GM23338 (cell line): ENCODE measurements at regions not wholly inside any gene's neighbourhood (a gene's known extent, or its start where the extent isn't known, plus 50 kb on each side); places are given as distances from the start of the nearest gene placed in this dataset.

Source experiments
- ATAC-seq: fragments of 200-7000 bp; cut with Tn5 transposase; 3 replicates; pipeline ENCODE4 v1.9.1; 2020
- DNase-seq: peaks from one replicate; pipeline ENCODE4 v3.0.0-alpha.2; 2015; ENCODE audit warnings: low spot score
- H2AFZ ChIP-seq: fragments of 200-600 bp; sonication (generic); 2 replicates; pipeline ENCODE4 v1.8.0; 2016; ENCODE audit warnings: antibody characterized with exemption, mild to moderate bottlenecking, moderate library complexity
- H3F3A ChIP-seq: fragments of 200-600 bp; sonication (generic); replicated peaks from 2 replicates; pipeline ENCODE4 v1.8.0; 2017; ENCODE audit warnings: antibody characterized with exemption, mixed run types, low read depth
- H3K27ac ChIP-seq: fragments of 200-600 bp; sonication (generic); 2 replicates; pipeline ENCODE4 v1.6.1; 2016; ENCODE audit warnings: low read depth
- H3K27me3 ChIP-seq: fragments of 200-600 bp; sonication (generic); 2 replicates; pipeline ENCODE4 v1.8.0; 2016; ENCODE audit warnings: mild to moderate bottlenecking, mixed run types, moderate library complexity; ENCODE audit not compliant: insufficient read depth
- H3K36me3 ChIP-seq: fragments of 200-600 bp; sonication (generic); 2 replicates; pipeline ENCODE4 v1.8.0; 2016; ENCODE audit warnings: mild to moderate bottlenecking; ENCODE audit not compliant: insufficient read depth
- H3K4me1 ChIP-seq: fragments of 200-600 bp; sonication (generic); 2 replicates; pipeline ENCODE4 v1.8.0; 2016; ENCODE audit warnings: mild to moderate bottlenecking, moderate library complexity; ENCODE audit not compliant: insufficient read depth
- H3K4me2 ChIP-seq: fragments of 200-600 bp; sonication (generic); 2 replicates; pipeline ENCODE4 v1.7.1; 2017; ENCODE audit warnings: mixed run types
- H3K4me3 ChIP-seq: fragments of 200-600 bp; sonication (generic); 2 replicates; pipeline ENCODE4 v1.6.1; 2016; ENCODE audit warnings: mixed run types
- H3K79me2 ChIP-seq: fragments of 200-600 bp; sonication (generic); replicated peaks from 2 replicates; pipeline ENCODE4 v1.8.0; 2017; ENCODE audit warnings: mild to moderate bottlenecking; ENCODE audit not compliant: insufficient read depth
- H3K9me2 ChIP-seq: fragments of 200-600 bp; sonication (generic); 2 replicates; pipeline ENCODE4 v1.8.0; 2017; ENCODE audit not compliant: insufficient read depth
- H4K20me1 ChIP-seq: fragments of 200-600 bp; sonication (generic); replicated peaks from 2 replicates; pipeline ENCODE4 v1.8.0; 2017; ENCODE audit warnings: mild to moderate bottlenecking; ENCODE audit not compliant: insufficient read depth
- H3K27ac Mint-ChIP-seq: 2 replicates; pipeline ENCODE4 v1.8.0; 2020; ENCODE audit warnings: inconsistent platforms, mild to moderate bottlenecking, moderate library complexity, mixed read lengths
- H3K27me3 Mint-ChIP-seq: 3 replicates; pipeline ENCODE4 v1.8.0; 2022; ENCODE audit warnings: low read depth, mild to moderate bottlenecking, moderate library complexity, mixed read lengths, inconsistent platforms; ENCODE audit not compliant: insufficient read depth, poor library complexity
- H3K36me3 Mint-ChIP-seq: 3 replicates; pipeline ENCODE4 v1.8.0; 2021; ENCODE audit warnings: low read depth, mild to moderate bottlenecking, inconsistent platforms, moderate library complexity, mixed read lengths
- H3K4me1 Mint-ChIP-seq: 3 replicates; pipeline ENCODE4 v1.8.0; 2020; ENCODE audit warnings: mild to moderate bottlenecking, inconsistent platforms, mixed read lengths
- H3K4me3 Mint-ChIP-seq: 3 replicates; pipeline ENCODE4 v1.8.0; 2021; ENCODE audit warnings: moderate library complexity, mild to moderate bottlenecking, inconsistent platforms, mixed read lengths
- H3K9me3 Mint-ChIP-seq: 3 replicates; pipeline ENCODE4 v1.8.0; 2020; ENCODE audit warnings: moderate library complexity, mild to moderate bottlenecking, inconsistent platforms, mixed read lengths
- CREB1 ChIP-seq: fragments of 250-450 bp; sonication (Bioruptor Pico); IDR thresholded peaks from 2 replicates; pipeline ENCODE4 v1.5.0; 2020; ENCODE audit warnings: low read depth, mild to moderate bottlenecking, moderate library complexity
- JUNB ChIP-seq: IDR thresholded peaks from one replicate; pipeline ENCODE4 v1.6.1; 2016; ENCODE audit warnings: antibody characterized with exemption; ENCODE audit not compliant: unreplicated experiment
- NANOG ChIP-seq: IDR thresholded peaks from 2 replicates; pipeline ENCODE4 v1.6.1; 2016; ENCODE audit warnings: antibody characterized with exemption, borderline replicate concordance
- STAT1 ChIP-seq: IDR thresholded peaks from one replicate; pipeline ENCODE4 v1.6.1; 2016; ENCODE audit warnings: antibody characterized with exemption; ENCODE audit not compliant: unreplicated experiment
- ZNF114 ChIP-seq: fragments of 250-450 bp; sonication (Bioruptor Pico); IDR thresholded peaks from 2 replicates; pipeline ENCODE4 v1.5.0; 2020; ENCODE audit warnings: mild to moderate bottlenecking, moderate library complexity
- ZNF331 ChIP-seq: fragments of 250-450 bp; sonication (Bioruptor Pico); IDR thresholded peaks from 2 replicates; pipeline ENCODE4 v1.5.0; 2020; ENCODE audit warnings: low read depth, mild to moderate bottlenecking, moderate library complexity
- TF ChIP-seq, protein P1 (sequence below): IDR thresholded peaks from one replicate; pipeline ENCODE4 v1.6.1; 2018; ENCODE audit warnings: antibody characterized with exemption; ENCODE audit not compliant: unreplicated experiment
- TF ChIP-seq, protein P2 (sequence below): fragments of 250-450 bp; sonication (Bioruptor Pico); IDR thresholded peaks from 2 replicates; pipeline ENCODE4 v1.5.0; 2020; ENCODE audit warnings: mild to moderate bottlenecking, moderate library complexity

DNA sequence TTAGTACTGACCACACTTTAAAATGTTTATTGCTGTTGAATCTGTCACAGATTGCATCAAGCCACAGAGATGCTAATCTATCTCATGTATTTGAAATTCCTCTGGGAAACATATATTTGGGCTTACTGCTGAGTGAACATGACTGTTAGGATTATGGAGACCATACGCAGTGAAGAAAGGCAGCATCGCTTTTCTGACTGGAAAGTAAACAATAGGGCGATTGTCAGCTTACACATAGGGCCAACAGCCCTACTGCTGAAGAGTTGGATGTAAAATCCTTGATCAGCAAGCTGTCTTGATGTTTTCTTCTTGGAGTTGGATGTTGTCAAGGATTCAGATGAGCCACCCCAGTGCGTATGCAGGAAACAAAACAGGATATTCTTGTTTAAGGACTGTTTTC, 368.7 kb upstream of the ADGRL2 start (continued):
- TF ChIP-seq, protein P1, sequence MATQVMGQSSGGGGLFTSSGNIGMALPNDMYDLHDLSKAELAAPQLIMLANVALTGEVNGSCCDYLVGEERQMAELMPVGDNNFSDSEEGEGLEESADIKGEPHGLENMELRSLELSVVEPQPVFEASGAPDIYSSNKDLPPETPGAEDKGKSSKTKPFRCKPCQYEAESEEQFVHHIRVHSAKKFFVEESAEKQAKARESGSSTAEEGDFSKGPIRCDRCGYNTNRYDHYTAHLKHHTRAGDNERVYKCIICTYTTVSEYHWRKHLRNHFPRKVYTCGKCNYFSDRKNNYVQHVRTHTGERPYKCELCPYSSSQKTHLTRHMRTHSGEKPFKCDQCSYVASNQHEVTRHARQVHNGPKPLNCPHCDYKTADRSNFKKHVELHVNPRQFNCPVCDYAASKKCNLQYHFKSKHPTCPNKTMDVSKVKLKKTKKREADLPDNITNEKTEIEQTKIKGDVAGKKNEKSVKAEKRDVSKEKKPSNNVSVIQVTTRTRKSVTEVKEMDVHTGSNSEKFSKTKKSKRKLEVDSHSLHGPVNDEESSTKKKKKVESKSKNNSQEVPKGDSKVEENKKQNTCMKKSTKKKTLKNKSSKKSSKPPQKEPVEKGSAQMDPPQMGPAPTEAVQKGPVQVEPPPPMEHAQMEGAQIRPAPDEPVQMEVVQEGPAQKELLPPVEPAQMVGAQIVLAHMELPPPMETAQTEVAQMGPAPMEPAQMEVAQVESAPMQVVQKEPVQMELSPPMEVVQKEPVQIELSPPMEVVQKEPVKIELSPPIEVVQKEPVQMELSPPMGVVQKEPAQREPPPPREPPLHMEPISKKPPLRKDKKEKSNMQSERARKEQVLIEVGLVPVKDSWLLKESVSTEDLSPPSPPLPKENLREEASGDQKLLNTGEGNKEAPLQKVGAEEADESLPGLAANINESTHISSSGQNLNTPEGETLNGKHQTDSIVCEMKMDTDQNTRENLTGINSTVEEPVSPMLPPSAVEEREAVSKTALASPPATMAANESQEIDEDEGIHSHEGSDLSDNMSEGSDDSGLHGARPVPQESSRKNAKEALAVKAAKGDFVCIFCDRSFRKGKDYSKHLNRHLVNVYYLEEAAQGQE: no peak
- TF ChIP-seq, protein P2, sequence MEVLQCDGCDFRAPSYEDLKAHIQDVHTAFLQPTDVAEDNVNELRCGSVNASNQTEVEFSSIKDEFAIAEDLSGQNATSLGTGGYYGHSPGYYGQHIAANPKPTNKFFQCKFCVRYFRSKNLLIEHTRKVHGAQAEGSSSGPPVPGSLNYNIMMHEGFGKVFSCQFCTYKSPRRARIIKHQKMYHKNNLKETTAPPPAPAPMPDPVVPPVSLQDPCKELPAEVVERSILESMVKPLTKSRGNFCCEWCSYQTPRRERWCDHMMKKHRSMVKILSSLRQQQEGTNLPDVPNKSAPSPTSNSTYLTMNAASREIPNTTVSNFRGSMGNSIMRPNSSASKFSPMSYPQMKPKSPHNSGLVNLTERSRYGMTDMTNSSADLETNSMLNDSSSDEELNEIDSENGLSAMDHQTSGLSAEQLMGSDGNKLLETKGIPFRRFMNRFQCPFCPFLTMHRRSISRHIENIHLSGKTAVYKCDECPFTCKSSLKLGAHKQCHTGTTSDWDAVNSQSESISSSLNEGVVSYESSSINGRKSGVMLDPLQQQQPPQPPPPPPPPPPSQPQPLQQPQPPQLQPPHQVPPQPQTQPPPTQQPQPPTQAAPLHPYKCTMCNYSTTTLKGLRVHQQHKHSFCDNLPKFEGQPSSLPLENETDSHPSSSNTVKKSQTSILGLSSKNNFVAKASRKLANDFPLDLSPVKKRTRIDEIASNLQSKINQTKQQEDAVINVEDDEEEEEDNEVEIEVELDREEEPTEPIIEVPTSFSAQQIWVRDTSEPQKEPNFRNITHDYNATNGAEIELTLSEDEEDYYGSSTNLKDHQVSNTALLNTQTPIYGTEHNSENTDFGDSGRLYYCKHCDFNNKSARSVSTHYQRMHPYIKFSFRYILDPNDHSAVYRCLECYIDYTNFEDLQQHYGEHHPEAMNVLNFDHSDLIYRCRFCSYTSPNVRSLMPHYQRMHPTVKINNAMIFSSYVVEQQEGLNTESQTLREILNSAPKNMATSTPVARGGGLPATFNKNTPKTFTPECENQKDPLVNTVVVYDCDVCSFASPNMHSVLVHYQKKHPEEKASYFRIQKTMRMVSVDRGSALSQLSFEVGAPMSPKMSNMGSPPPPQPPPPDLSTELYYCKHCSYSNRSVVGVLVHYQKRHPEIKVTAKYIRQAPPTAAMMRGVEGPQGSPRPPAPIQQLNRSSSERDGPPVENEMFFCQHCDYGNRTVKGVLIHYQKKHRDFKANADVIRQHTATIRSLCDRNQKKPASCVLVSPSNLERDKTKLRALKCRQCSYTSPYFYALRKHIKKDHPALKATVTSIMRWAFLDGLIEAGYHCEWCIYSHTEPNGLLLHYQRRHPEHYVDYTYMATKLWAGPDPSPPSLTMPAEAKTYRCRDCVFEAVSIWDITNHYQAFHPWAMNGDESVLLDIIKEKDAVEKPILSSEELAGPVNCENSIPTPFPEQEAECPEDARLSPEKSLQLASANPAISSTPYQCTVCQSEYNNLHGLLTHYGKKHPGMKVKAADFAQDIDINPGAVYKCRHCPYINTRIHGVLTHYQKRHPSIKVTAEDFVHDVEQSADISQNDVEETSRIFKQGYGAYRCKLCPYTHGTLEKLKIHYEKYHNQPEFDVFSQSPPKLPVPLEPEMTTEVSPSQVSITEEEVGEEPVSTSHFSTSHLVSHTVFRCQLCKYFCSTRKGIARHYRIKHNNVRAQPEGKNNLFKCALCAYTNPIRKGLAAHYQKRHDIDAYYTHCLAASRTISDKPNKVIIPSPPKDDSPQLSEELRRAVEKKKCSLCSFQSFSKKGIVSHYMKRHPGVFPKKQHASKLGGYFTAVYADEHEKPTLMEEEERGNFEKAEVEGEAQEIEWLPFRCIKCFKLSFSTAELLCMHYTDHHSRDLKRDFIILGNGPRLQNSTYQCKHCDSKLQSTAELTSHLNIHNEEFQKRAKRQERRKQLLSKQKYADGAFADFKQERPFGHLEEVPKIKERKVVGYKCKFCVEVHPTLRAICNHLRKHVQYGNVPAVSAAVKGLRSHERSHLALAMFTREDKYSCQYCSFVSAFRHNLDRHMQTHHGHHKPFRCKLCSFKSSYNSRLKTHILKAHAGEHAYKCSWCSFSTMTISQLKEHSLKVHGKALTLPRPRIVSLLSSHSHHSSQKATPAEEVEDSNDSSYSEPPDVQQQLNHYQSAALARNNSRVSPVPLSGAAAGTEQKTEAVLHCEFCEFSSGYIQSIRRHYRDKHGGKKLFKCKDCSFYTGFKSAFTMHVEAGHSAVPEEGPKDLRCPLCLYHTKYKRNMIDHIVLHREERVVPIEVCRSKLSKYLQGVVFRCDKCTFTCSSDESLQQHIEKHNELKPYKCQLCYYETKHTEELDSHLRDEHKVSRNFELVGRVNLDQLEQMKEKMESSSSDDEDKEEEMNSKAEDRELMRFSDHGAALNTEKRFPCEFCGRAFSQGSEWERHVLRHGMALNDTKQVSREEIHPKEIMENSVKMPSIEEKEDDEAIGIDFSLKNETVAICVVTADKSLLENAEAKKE (CRISPR knock-in tag): no peak
- TF ChIP-seq ZNF114 (no peak), CREB1 (CRISPR knock-in tag) (no peak), ZNF331 (CRISPR knock-in tag) (no peak), JUNB (no peak)

DNA sequence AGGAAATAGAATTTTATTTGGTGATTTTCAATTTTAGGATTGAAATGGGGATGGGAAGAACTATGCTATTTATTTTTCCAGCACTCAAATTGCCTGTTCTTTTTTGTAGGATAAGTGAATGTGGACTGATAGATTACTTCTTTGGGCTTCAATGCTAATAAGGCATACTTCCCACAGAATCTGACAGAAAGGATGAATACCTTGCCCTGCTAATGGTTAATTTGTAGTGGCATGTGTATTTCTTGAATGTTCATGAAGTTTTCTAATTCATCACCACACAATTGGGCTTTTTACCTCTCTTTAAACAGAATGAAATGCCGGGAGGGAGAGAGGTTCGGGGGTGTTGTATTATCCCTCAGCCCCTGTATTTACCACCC, 369.1 kb upstream of the ADGRL2 start:
- no peak for TF ChIP-seq NANOG
- no peak for TF ChIP-seq STAT1
- H2AFZ ChIP-seq: no peak overlapping the region; the same call in 1 of the 2 replicates
- H3K36me3 Mint-ChIP-seq: peaks cover 7% of the 10 kb centered on the region; the same call in 2 of the 3 replicates
- peaks cover 46% of the 10 kb centered on the region for H3K4me1 ChIP-seq
- no peaks in the 10 kb centered on the region for H3F3A ChIP-seq
- peaks cover 60% of the 10 kb centered on the region for H3K4me1 Mint-ChIP-seq
- DNase-seq (no peak), ATAC-seq (no peak)
- peak overlapping the region; percentile 60 for H3K4me2 ChIP-seq
- no peaks in the 10 kb centered on the region for H3K36me3 ChIP-seq
- peak overlapping the region; percentile 46; the same call in 2 of the 3 replicates for H3K4me3 Mint-ChIP-seq
- H3K27ac ChIP-seq: peak overlapping the region; percentile 91
- peaks cover 5% of the 10 kb centered on the region for H3K27me3 Mint-ChIP-seq
- no peaks in the 10 kb centered on the region for H3K79me2 ChIP-seq
- H3K9me2 ChIP-seq: peaks cover 3% of the 10 kb centered on the region; the same call in 1 of the 2 replicates
- peak overlapping the region; percentile 81 for H3K27ac Mint-ChIP-seq
- H4K20me1 ChIP-seq: no peaks in the 10 kb centered on the region
- no peak overlapping the region for H3K4me3 ChIP-seq
- H3K27me3 ChIP-seq: no peaks in the 10 kb centered on the region
- peaks cover 3% of the 10 kb centered on the region; the same call in 2 of the 3 replicates for H3K9me3 Mint-ChIP-seq
